ENCODE measurements at regions not wholly inside any gene's neighbourhood (a gene's known extent, or its start where the extent isn't known, plus 50 kb on each side); places are given as distances from the start of the nearest gene placed in this dataset.

DNA sequence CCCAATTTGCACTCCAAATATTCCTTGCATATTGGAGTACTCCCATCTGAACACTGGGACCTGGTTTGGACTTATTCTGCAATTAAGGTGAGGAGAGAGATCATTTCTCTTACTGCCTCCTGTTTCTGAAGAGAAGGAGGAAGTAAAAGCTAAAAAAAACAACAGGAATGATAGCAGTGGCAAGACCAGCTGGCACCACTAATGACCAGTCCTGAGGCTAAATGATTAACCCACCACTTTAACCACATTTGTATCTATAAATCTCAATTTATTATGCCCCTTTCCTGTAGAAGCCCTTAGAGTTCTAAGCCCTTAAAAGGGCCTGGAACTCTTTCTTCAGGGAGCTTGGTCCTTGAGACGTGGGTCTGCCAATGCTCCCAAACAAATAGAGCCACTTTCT is 625.0 kb upstream of the TSPY4 start:
- FAIRE-seq (no peak), DNase-seq (ENCODE audit: low read depth, low spot score) (no peak)
- Histone ChIP-seq H3K9me3 (replicated peaks; ENCODE audit: control insufficient read depth, insufficient read depth, low read length) (no peaks in the 10 kb centered on the region), H2AFZ (ENCODE audit: low read depth, low read length) (no peak overlapping the region), H3K4me3 (replicated peaks in 1 of 3; ENCODE audit: insufficient read depth in 1 of 3, low read depth in 1 of 3, low read length in 3 of 3) (no peak overlapping the region), H3K79me2 (ENCODE audit: control insufficient read depth, insufficient read depth, low read length) (no peaks in the 10 kb centered on the region), H3K9ac (replicated peaks; ENCODE audit: extremely low read depth, insufficient read depth, low read length) (no peak overlapping the region), H3K27ac (ENCODE audit: insufficient read depth, low read depth, low read length) (no peak overlapping the region), H3K4me1 (ENCODE audit: control insufficient read depth, extremely low read depth, insufficient read depth, low read length) (no peaks in the 10 kb centered on the region), H3K4me2 (ENCODE audit: insufficient read depth, low read length) (no peak overlapping the region), H4K20me1 (replicated peaks; ENCODE audit: control insufficient read depth, extremely low read depth, insufficient read depth, low read length) (no peaks in the 10 kb centered on the region), H3K36me3 (ENCODE audit: control insufficient read depth in 2 of 2, extremely low read depth in 1 of 2, insufficient read depth in 2 of 2, low read length in 2 of 2) (no peaks in the 10 kb centered on the region), H3K9me1 (replicated peaks; ENCODE audit: control insufficient read depth, extremely low read depth, insufficient read depth, low read length) (no peaks in the 10 kb centered on the region), H3K27me3 (ENCODE audit: control insufficient read depth in 2 of 2, insufficient read depth in 2 of 2, low read length in 2 of 2) (no peaks in the 10 kb centered on the region)
- intact Hi-C loops (cut with micrococcal nuclease) = no loop called here
- ChIA-PET POLR2A (no interaction called here), CTCF (no interaction called here)
- dilution Hi-C loops (cut with MboI; ENCODE audit: extremely low pct_ligation_motif_present, low sequenced_read_pairs) = no loop called here
- no peak for TF ChIP-seq POLR2A (IDR thresholded peaks at IDR 0.05; ENCODE audit: low read depth, low read length)
- TF ChIP-seq, protein P1, sequence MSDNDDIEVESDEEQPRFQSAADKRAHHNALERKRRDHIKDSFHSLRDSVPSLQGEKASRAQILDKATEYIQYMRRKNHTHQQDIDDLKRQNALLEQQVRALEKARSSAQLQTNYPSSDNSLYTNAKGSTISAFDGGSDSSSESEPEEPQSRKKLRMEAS (IDR thresholded peaks at IDR 0.05; ENCODE audit: insufficient read depth, insufficient read length) = no peak
- TF ChIP-seq FOS (IDR thresholded peaks at IDR 0.05; ENCODE audit: borderline replicate concordance, insufficient read depth, low read length) = no peak
- TF ChIP-seq MYC (IDR thresholded peaks at IDR 0.05; ENCODE audit: low read depth, low read length) = no peak
- TF ChIP-seq POLR2AphosphoS5 (IDR thresholded peaks at IDR 0.05; ENCODE audit: insufficient read depth, low read depth, low read length) = no peak
- no peak for TF ChIP-seq EZH2 (IDR thresholded peaks at IDR 0.05; ENCODE audit: borderline replicate concordance, low read depth, low read length, severe bottlenecking)
- no peak for TF ChIP-seq GATA2 (IDR thresholded peaks at IDR 0.05; ENCODE audit: insufficient read depth, insufficient read length, low read depth, low read length)
- TF ChIP-seq JUN (IDR thresholded peaks at IDR 0.05; ENCODE audit: borderline replicate concordance, insufficient read depth, insufficient read length, low read depth) = no peak
- TF ChIP-seq, protein P2, sequence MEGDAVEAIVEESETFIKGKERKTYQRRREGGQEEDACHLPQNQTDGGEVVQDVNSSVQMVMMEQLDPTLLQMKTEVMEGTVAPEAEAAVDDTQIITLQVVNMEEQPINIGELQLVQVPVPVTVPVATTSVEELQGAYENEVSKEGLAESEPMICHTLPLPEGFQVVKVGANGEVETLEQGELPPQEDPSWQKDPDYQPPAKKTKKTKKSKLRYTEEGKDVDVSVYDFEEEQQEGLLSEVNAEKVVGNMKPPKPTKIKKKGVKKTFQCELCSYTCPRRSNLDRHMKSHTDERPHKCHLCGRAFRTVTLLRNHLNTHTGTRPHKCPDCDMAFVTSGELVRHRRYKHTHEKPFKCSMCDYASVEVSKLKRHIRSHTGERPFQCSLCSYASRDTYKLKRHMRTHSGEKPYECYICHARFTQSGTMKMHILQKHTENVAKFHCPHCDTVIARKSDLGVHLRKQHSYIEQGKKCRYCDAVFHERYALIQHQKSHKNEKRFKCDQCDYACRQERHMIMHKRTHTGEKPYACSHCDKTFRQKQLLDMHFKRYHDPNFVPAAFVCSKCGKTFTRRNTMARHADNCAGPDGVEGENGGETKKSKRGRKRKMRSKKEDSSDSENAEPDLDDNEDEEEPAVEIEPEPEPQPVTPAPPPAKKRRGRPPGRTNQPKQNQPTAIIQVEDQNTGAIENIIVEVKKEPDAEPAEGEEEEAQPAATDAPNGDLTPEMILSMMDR (IDR thresholded peaks at IDR 0.05; ENCODE audit: extremely low read depth in 1 of 2, insufficient read depth in 1 of 2, low read depth in 1 of 2, low read length in 2 of 2) = no peak
- no TSS peak for BruUV-seq (replicated peaks)

All from endothelial cell of umbilical vein (primary cell).